Endothelial cell of umbilical vein (primary cell): ENCODE measurements at regions not wholly inside any gene's neighbourhood (a gene's known extent, or its start where the extent isn't known, plus 50 kb on each side); places are given as distances from the start of the nearest gene placed in this dataset.

Source experiments
- EZH2 ChIP-seq: IDR thresholded peaks from 2 replicates; pipeline ENCODE4 v1.6.1; 2012; ENCODE audit warnings: borderline replicate concordance, low read depth, mild to moderate bottlenecking, moderate library complexity, low read length, inconsistent platforms; ENCODE audit not compliant: severe bottlenecking
- MAX ChIP-seq: IDR thresholded peaks from 2 replicates; pipeline ENCODE4 v1.6.1; 2011; ENCODE audit not compliant: insufficient read depth, insufficient read length
- POLR2A ChIP-seq: IDR thresholded peaks from 2 replicates; pipeline ENCODE4 v1.6.1; 2012; ENCODE audit warnings: low read depth, mild to moderate bottlenecking, control low read depth, low read length
- POLR2AphosphoS5 ChIP-seq: IDR thresholded peaks from 2 replicates; pipeline ENCODE4 v1.6.1; 2012; ENCODE audit warnings: low read depth, mild to moderate bottlenecking, control low read depth, low read length, moderate library complexity; ENCODE audit not compliant: insufficient read depth
- TF ChIP-seq, protein P1 (sequence below), 2 donors: IDR thresholded peaks; 1 replicate in 1 of 2; 2 replicates in 1 of 2; pipeline ENCODE4 v1.5.1; 2011; ENCODE audit warnings: low read length in 2 of 2, mild to moderate bottlenecking in 2 of 2, moderate library complexity in 2 of 2, control low read depth in 1 of 2, inconsistent platforms in 1 of 2, low read depth in 1 of 2; ENCODE audit not compliant: insufficient read depth in 1 of 2; ENCODE audit errors: extremely low read depth in 1 of 2

DNA sequence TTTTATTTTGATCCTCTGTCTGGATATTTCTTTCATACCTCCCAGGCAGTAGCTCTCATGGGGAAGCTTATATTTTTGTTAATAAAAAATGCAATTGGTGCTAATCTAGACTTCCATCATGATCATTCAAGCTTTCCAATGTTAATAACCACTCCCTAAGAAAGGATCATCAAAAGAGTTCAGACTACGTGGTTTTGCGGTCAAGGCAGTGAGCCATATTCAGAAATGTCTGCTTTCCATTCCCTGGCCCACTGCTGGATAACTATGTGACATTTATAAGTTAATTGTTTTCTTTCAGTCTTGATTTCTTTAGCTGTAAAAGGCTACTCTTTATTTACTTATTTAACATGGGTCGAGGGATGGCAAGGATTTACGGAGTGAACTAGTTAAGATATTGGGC, 414.6 kb downstream of the LMO4 start:
- TF ChIP-seq, protein P1, sequence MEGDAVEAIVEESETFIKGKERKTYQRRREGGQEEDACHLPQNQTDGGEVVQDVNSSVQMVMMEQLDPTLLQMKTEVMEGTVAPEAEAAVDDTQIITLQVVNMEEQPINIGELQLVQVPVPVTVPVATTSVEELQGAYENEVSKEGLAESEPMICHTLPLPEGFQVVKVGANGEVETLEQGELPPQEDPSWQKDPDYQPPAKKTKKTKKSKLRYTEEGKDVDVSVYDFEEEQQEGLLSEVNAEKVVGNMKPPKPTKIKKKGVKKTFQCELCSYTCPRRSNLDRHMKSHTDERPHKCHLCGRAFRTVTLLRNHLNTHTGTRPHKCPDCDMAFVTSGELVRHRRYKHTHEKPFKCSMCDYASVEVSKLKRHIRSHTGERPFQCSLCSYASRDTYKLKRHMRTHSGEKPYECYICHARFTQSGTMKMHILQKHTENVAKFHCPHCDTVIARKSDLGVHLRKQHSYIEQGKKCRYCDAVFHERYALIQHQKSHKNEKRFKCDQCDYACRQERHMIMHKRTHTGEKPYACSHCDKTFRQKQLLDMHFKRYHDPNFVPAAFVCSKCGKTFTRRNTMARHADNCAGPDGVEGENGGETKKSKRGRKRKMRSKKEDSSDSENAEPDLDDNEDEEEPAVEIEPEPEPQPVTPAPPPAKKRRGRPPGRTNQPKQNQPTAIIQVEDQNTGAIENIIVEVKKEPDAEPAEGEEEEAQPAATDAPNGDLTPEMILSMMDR (IDR thresholded peaks at IDR 0.05; ENCODE audit: extremely low read depth in 1 of 2, insufficient read depth in 1 of 2, low read depth in 1 of 2, low read length in 2 of 2): no peak
- TF ChIP-seq MAX: no peak
- no peak for TF ChIP-seq EZH2
- TF ChIP-seq POLR2A: no peak
- no peak for TF ChIP-seq POLR2AphosphoS5
